ENCODE measurements at regions not wholly inside any gene's neighbourhood (a gene's known extent, or its start where the extent isn't known, plus 50 kb on each side); places are given as distances from the start of the nearest gene placed in this dataset.

GRCh38 chr3:16811950-16812349 is 72.8 kb upstream of the PLCL2 start:
- TF ChIP-seq CTCF (IDR thresholded peaks at IDR 0.05) (no peak), EZH2 (IDR thresholded peaks at IDR 0.05; ENCODE audit: borderline replicate concordance, insufficient read depth, low read depth, low read length, poor library complexity, severe bottlenecking) (no peak)
